ENCODE measurements at regions not wholly inside any gene's neighbourhood (a gene's known extent, or its start where the extent isn't known, plus 50 kb on each side); places are given as distances from the start of the nearest gene placed in this dataset.
A peak's percentile ranks its signal among the peaks of the same experiment; 100 is the strongest.

GRCh38 chr1:22257290-22258275 lies 114.7 kb upstream of the WNT4 start:
- intact Hi-C loops (cut with DNase I), result no loop called here
- DNase-seq (ENCODE audit: low spot score), result no peak
- ATAC-seq, result no peak

- ATAC-seq (no peak), DNase-seq (ENCODE audit: low spot score) (no peak)
- intact Hi-C loops (cut with DNase I), result no loop called here
Observed at GRCh38 chr1:22258698-22259097, 115.8 kb upstream of the WNT4 start.

DNA sequence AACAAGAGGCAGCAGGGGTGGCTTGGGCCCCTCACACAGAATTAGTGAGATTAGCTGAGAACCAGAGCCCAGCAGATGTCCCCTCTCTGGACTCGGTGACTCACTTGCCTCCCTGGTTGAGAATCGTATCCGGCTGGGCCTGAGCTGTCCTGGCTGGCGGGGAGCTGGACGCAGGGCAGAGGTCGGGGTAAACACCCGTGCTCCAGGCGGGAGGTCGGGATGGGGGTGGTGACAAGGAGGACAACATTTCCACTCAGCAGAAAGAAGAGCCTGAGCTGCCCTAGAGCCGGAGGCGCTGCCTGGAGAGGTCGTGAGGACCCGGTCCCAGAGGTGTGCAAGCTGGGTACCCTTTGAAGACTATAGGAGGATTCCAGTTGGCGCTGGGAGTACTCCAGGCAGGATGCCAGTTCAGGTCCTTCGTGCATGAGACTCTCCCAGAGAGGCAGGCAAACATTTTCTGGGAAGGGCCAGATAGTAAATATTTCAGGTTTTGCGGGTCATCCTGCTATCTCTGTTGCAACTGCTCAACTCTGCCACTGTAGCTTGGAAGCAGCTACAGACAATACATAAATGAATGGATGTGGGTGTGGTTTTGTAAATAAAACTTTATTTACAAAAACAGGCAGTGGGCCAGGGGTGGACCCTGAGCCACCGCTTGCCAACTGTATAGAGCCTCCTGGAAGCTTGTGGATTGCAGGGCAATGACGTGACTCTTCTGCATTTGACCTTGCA lies 116.8 kb upstream of the WNT4 start:
- intact Hi-C loops (cut with DNase I), result no loop called here
- DNase-seq (ENCODE audit: low spot score), result no peak
- no peak for ATAC-seq

DNA sequence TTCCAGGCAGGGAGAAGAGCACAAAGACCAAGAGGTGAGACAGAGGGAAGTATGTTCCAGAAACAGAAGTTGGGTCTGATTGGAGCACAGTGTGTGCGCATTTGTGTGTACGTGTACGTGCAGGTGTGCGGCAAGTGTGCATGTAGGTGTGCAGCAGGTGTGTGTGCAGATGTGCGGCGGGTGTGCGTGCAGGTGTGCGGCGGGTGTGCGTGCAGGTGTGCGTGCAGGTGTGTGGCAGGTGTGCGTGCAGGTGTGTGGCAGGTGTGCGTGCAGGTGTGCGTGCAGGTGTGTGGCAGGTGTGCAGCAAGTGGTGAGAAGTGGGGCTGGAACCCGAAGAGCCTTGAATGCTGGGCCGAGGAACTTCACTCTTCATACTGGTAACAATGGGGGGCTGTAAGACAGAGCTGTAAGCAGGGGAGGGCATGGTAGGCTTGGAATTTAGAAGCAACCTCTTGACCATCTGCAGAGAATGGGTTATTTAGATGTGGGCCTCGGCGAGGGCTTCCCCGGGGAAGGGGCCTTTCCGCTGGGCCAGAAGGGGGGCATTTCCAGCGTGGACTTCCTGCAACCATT lies 118.0 kb upstream of the WNT4 start:
- no peak for DNase-seq (ENCODE audit: low spot score)
- intact Hi-C loops (cut with DNase I), result no loop called here
- ATAC-seq, result no peak

DNA sequence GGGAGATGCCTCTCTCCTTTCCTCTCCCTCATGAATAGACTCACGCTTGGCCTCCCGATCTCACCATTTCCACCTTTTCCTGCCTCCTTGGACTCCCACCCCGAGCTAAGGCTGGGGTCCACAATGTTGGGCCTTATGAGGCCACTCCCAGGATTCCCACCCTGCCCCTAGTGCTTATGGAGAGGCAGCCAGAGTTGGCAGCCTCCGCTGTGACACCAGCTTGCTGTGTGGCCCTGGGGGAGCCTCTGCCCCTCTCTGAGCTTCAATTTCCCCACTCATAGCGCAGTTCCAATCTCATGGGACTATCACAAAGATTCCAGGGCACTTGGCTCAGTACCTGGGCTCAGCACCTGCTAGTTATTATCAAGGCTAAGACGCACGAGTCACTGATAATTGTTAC lies 118.7 kb upstream of the WNT4 start:
- DNase-seq (ENCODE audit: low spot score), result no peak
- ATAC-seq, result no peak
- intact Hi-C loops (cut with DNase I), result no loop called here

GRCh38 chr1:22262583-22262982 lies 119.7 kb upstream of the WNT4 start:
- no peak for DNase-seq (ENCODE audit: low spot score)

DNA sequence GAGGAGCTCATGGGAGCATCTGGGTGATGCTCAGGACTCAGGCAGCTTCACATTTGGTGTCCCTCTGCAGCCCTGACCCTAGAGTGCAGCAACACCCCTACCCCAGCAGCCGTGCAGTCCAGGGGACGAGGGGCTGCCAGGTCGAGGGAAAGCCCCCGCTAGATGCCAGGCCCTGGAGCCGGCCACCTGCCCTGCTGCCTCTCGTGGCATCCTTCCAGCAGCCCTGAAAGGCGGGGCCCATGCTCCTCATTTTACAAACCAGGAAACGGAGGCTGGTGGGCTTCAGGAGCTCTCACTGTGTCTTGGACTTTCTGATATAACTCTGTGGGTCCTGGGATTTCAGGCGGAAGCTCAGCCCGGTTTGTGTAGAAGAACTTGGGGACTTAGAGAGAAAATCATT lies 120.5 kb upstream of the WNT4 start:
- intact Hi-C loops (cut with DNase I), result no loop called here
- no peak for ATAC-seq
- no peak for DNase-seq (ENCODE audit: low spot score)

More at GRCh38 chr1:22262583-22262982, 119.7 kb upstream of the WNT4 start:
- no peak for ATAC-seq
- intact Hi-C loops (cut with DNase I), result no loop called here

DNA sequence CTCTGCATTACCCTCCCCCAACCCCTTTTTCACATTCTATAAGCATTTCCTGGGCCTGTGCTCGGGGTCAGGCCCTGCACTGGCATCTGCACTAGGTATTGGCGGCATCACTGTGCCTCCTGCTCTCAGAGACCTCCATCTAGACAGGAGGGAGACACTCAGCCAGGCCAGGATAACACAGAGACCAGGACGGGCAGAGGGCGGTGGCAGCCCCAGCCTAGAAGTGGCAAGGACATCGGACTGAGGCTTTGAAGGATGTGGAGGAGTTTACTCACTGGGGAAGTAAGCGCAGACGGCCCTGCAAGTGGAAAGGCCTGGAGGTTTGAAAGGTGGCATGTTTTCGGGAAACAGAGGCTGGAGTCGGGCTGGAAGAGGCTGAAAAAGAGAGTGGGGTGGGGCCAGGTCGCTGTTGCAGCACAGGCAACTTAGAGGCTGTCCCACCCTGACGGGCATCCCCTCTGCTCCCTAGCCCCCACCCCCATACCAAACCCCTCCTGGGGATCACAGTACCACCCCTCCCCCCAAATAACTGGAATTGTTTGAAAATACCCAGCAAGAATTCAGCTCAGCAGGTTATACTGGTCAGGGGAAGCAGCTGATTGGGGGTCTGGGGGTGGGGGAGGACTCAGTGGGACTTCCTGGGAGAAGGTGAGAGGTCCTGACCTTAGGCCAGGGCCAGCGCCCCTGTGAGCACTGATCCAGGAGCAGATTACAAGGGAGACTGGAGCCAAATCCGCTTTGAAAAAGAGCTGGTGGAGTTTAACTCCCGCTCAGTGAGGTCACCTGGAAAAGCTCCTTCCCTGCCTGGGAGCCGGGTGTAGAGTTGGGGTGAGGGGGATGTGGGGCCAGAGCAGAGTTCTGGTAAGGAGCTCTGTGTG lies 121.8 kb upstream of the WNT4 start:
- ATAC-seq (no peak), DNase-seq (ENCODE audit: low spot score) (no peak)
- intact Hi-C loops (cut with DNase I), result no loop called here

- DNase-seq (ENCODE audit: low spot score), result no peak
- intact Hi-C loops (cut with DNase I), result no loop called here
- ATAC-seq, result no peak
Observed at GRCh38 chr1:22266141-22266540, 123.2 kb upstream of the WNT4 start.

DNA sequence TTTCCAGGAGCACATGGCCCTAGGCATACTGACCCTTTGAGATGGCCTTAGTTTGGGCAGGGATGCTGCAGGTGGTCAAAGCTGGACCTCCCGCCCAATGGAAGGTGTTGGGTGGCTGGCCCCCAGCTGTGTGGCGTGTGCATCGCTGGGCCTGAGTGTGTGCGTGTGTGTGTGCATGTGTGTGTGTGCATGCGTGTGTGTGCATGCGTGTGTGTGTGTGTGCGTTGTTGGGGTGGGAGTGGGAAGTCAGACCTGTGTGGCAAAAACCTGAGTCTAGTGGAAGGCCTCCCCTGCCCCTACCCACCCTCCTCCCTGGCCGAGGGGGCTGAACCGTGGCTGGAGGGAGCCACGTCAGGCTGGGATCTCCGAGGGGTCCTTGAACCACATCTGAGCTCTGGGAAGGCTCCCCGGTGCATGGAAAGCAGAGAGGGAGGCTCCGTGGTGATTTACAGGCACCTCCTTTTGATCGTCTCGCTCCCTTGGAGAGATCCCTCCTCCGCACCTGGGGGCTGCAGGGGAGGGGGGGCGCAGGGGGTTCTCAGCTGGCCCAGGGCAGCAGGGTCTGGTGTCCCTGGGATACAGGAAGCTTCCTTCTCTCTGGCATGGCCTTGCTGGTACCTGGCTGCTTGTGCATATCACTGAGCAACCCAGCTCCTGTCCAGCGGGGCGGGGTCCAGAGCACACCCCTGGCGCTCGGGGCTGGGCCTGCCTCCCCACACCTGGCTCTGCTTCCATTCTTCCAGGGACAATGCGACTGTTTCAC lies 124.7 kb upstream of the WNT4 start:
- intact Hi-C loops (cut with DNase I), result no loop called here
- ATAC-seq (no peak), DNase-seq (ENCODE audit: low spot score) (no peak)

- no peak for ATAC-seq
- intact Hi-C loops (cut with DNase I), result no loop called here
- DNase-seq (ENCODE audit: low spot score), result no peak
Observed at GRCh38 chr1:22268327-22268726, 125.4 kb upstream of the WNT4 start.

GRCh38 chr1:22271847-22272801 lies 129.2 kb upstream of the WNT4 start:
- intact Hi-C loops (cut with DNase I), result no loop called here
- DNase-seq (ENCODE audit: low spot score), result no peak

GRCh38 chr1:22273686-22274681 lies 131.1 kb upstream of the WNT4 start:
- DNase-seq (ENCODE audit: low spot score) (no peak), ATAC-seq (no peak)
- intact Hi-C loops (cut with DNase I), result no loop called here

More at GRCh38 chr1:22271847-22272801, 129.2 kb upstream of the WNT4 start:
- no peak for ATAC-seq

DNA sequence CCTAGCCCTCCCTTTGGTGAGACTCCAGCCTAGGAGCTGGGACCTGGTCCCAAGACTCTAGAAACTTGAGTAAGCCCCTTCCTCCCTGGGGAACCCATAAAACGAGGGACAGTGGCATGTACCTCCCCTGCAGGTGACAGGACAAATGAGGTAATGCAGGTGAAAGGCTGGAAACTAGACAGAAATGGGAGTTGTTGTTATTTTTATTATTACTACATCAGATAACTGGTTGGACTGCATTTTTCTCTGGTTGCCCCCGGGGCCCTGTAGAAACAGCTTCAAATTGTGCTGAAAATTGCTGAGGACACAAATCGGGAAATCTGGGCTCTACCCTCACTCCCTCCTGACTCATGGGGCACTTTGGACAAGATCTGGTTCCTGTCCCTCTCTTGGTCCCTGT lies 132.3 kb upstream of the WNT4 start:
- DNase-seq (ENCODE audit: low spot score) (no peak), ATAC-seq (no peak)
- intact Hi-C loops (cut with DNase I), result no loop called here

- DNase-seq (ENCODE audit: low spot score) (no peak), ATAC-seq (peak; percentile 62)
- intact Hi-C loops (cut with DNase I), result no loop called here
Observed at GRCh38 chr1:22275626-22276395, 132.9 kb upstream of the WNT4 start.
